Common myeloid progenitor, CD34-positive (primary cell): ENCODE measurements at regions not wholly inside any gene's neighbourhood (a gene's known extent, or its start where the extent isn't known, plus 50 kb on each side); places are given as distances from the start of the nearest gene placed in this dataset.
A peak's percentile ranks its signal among the peaks of the same experiment; 100 is the strongest.

Source experiments
- CTCF ChIA-PET: fragments of 350-600 bp; sonication (Branson Sonifier 250); formaldehyde crosslinking; loops from one replicate; lab custom pipeline; 2021; ENCODE audit warnings: antibody characterized with exemption; lab: Charles Lee
- POLR2A ChIA-PET: fragments of 350-600 bp; sonication (Branson Sonifier 250); formaldehyde crosslinking; loops from one replicate; lab custom pipeline; 2021; ENCODE audit warnings: antibody characterized with exemption; lab: Charles Lee
- DNase-seq, 3 donors: peaks; one replicate each; pipeline versions ENCODE4 v3.0.0 to v3.0.0-alpha.2; 2013
- H3K27ac ChIP-seq, 2 experiments: 1 replicate in 1 of 2; 2 replicates in 1 of 2; pipeline ENCODE4 v1.7.0; 2013; ENCODE audit warnings: inconsistent platforms in 2 of 2, low read length in 2 of 2, mild to moderate bottlenecking in 2 of 2, low read depth in 1 of 2, moderate library complexity in 1 of 2; ENCODE audit not compliant: severe bottlenecking in 2 of 2, insufficient read depth in 1 of 2, poor library complexity in 1 of 2
- H3K27me3 ChIP-seq, 5 experiments: replicated peaks in 2 of 5; 1 replicate in 3 of 5; 2 replicates in 2 of 5; pipeline versions ENCODE4 v1.6.1 to v1.7.0; 2013; ENCODE audit warnings: low read length in 4 of 5, mild to moderate bottlenecking in 2 of 5, moderate library complexity in 2 of 5, inconsistent platforms in 1 of 5; ENCODE audit not compliant: insufficient read depth in 5 of 5, control insufficient read depth in 4 of 5
- H3K36me3 ChIP-seq, 4 experiments: 1 replicate in 2 of 4; 2 replicates in 2 of 4; pipeline versions ENCODE4 v1.6.1 to v1.7.0; 2013; ENCODE audit warnings: low read length in 3 of 4, control low read depth in 1 of 4, mild to moderate bottlenecking in 1 of 4; ENCODE audit not compliant: control insufficient read depth in 4 of 4, insufficient read depth in 4 of 4
- H3K4me1 ChIP-seq, 4 experiments: 1 replicate in 3 of 4; 2 replicates in 1 of 4; pipeline versions ENCODE4 v1.6.1 to v1.7.1; 2013; ENCODE audit warnings: low read length in 3 of 4, mild to moderate bottlenecking in 3 of 4, control low read depth in 1 of 4, inconsistent platforms in 1 of 4, moderate library complexity in 1 of 4; ENCODE audit not compliant: control insufficient read depth in 4 of 4, insufficient read depth in 4 of 4; ENCODE audit errors: control extremely low read depth in 1 of 4
- H3K4me3 ChIP-seq, 7 experiments: 1 replicate in 4 of 7; 2 replicates in 3 of 7; pipeline versions ENCODE4 v1.5.1 to v1.7.0; 2013; ENCODE audit warnings: mild to moderate bottlenecking in 7 of 7, low read length in 6 of 7, moderate library complexity in 6 of 7, inconsistent platforms in 2 of 7, low read depth in 2 of 7, control low read depth in 1 of 7; ENCODE audit not compliant: insufficient read depth in 4 of 7, control insufficient read depth in 1 of 7; ENCODE audit errors: extremely low read depth in 1 of 7
- H3K9me3 ChIP-seq, 5 experiments: 1 replicate in 4 of 5; 2 replicates in 1 of 5; pipeline versions ENCODE4 v1.6.1 to v1.7.1; 2013; ENCODE audit warnings: low read length in 4 of 5, mild to moderate bottlenecking in 2 of 5, inconsistent platforms in 1 of 5, low read depth in 1 of 5, moderate library complexity in 1 of 5; ENCODE audit not compliant: control insufficient read depth in 4 of 5, insufficient read depth in 2 of 5; ENCODE audit errors: control extremely low read depth in 1 of 5
- WGBS: methylation state at CpG from one replicate; pipeline ENCODE4 v1.1.5; 2013; ENCODE audit not compliant: insufficient coverage; 5-methylcytosine and 5-hydroxymethylcytosine counted together

- WGBS = 22% methylated on average over 6 of the region's 6 CpGs
- CTCF ChIA-PET = no interaction called here
- Histone ChIP-seq H3K9me3 (no peaks in the 10 kb centered on the region), H3K4me3 (no peak overlapping the region), H3K27me3 (no peaks in the 10 kb centered on the region), H3K4me1 (peaks cover 8 to 20% (median 11%) of the 10 kb centered on the region in 4 experiments), H3K27ac (no peak overlapping the region), H3K36me3 (peaks cover 0 to 8% (median 0%) of the 10 kb centered on the region in 4 experiments)
- DNase-seq = peak; percentile 17 to 65 (median 56)
- POLR2A ChIA-PET = interaction anchor here (0.7 kb wide), 1 partner anchor 24 kb away, joined by 3 read pairs; no protein-coding TSS in a partner anchor
Observed at GRCh38 chr6:11353921-11354389, 121.5 kb upstream of the NEDD9 start.

GRCh38 chr6:11350294-11350693 lies 117.8 kb upstream of the NEDD9 start:
- Histone ChIP-seq H3K4me3 (no peak overlapping the region), H3K27ac (no peak overlapping the region), H3K27me3 (no peaks in the 10 kb centered on the region), H3K36me3 (peaks cover 0 to 8% (median 0%) of the 10 kb centered on the region in 4 experiments), H3K4me1 (peaks cover 8 to 16% (median 11%) of the 10 kb centered on the region in 4 experiments), H3K9me3 (no peaks in the 10 kb centered on the region)
- ChIA-PET POLR2A (no interaction called here), CTCF (no interaction called here)
- WGBS = 97% methylated on average over 4 of the region's 4 CpGs
- peak; percentile 14 to 62 (median 60) for DNase-seq

GRCh38 chr6:11349880-11350279 lies 117.4 kb upstream of the NEDD9 start:
- peaks cover 8 to 16% (median 11%) of the 10 kb centered on the region in 4 experiments for H3K4me1 ChIP-seq
- H3K36me3 ChIP-seq = peaks cover 0 to 8% (median 0%) of the 10 kb centered on the region in 4 experiments
- ChIA-PET CTCF (no interaction called here), POLR2A (no interaction called here)
- H3K4me3 ChIP-seq = no peak overlapping the region
- no peak overlapping the region for H3K27ac ChIP-seq
- H3K9me3 ChIP-seq = no peaks in the 10 kb centered on the region
- no peak for DNase-seq
- H3K27me3 ChIP-seq = no peaks in the 10 kb centered on the region

- CTCF ChIA-PET = interaction anchor here (1.2 kb wide), 1 partner anchor 149 kb away, joined by 3 read pairs; no protein-coding TSS in a partner anchor
- H3K27ac ChIP-seq = no peak overlapping the region
- no peaks in the 10 kb centered on the region for H3K9me3 ChIP-seq
- H3K36me3 ChIP-seq = peaks cover 0 to 2% (median 0%) of the 10 kb centered on the region in 4 experiments
- POLR2A ChIA-PET = no interaction called here
- H3K27me3 ChIP-seq = no peaks in the 10 kb centered on the region
- no peak for DNase-seq
- WGBS = 100% methylated on average over 1 of the region's 1 CpG
- H3K4me1 ChIP-seq = peaks cover 0 to 2% (median 0%) of the 10 kb centered on the region in 4 experiments
- no peak overlapping the region for H3K4me3 ChIP-seq
Observed at GRCh38 chr6:11346516-11346915, 114.0 kb upstream of the NEDD9 start.

GRCh38 chr6:11345536-11345935 lies 113.1 kb upstream of the NEDD9 start:
- Histone ChIP-seq H3K4me1 (no peaks in the 10 kb centered on the region), H3K36me3 (peaks cover 0 to 4% (median 0%) of the 10 kb centered on the region in 4 experiments), H3K4me3 (no peak overlapping the region), H3K27me3 (no peaks in the 10 kb centered on the region), H3K27ac (no peak overlapping the region), H3K9me3 (peaks cover 0 to 2% (median 0%) of the 10 kb centered on the region in 5 experiments)
- DNase-seq = no peak
- ChIA-PET CTCF (no interaction called here), POLR2A (no interaction called here)
- 100% methylated on average over 2 of the region's 5 CpGs for WGBS

GRCh38 chr6:11343963-11344723 lies 111.7 kb upstream of the NEDD9 start:
- POLR2A ChIA-PET = no interaction called here
- no peak overlapping the region for H3K4me3 ChIP-seq
- DNase-seq = no peak
- H3K27ac ChIP-seq = no peak overlapping the region
- H3K9me3 ChIP-seq = peaks cover 0 to 2% (median 0%) of the 10 kb centered on the region in 5 experiments
- H3K36me3 ChIP-seq = peaks cover 0 to 4% (median 0%) of the 10 kb centered on the region in 4 experiments
- CTCF ChIA-PET = no interaction called here
- WGBS = 88% methylated on average over 2 of the region's 6 CpGs
- no peaks in the 10 kb centered on the region for H3K27me3 ChIP-seq
- H3K4me1 ChIP-seq = no peaks in the 10 kb centered on the region

GRCh38 chr6:11341867-11342266 lies 109.4 kb upstream of the NEDD9 start:
- no peak overlapping the region for H3K27ac ChIP-seq
- no peak for DNase-seq
- H3K4me3 ChIP-seq = no peak overlapping the region
- H3K4me1 ChIP-seq = no peaks in the 10 kb centered on the region
- WGBS = 100% methylated on average over 2 of the region's 2 CpGs
- peaks cover 0 to 4% (median 0%) of the 10 kb centered on the region in 4 experiments for H3K36me3 ChIP-seq
- POLR2A ChIA-PET = no interaction called here
- CTCF ChIA-PET = interaction anchor here (0.6 kb wide), 1 partner anchor 1078 kb away, joined by 3 read pairs; no protein-coding TSS in a partner anchor
- no peaks in the 10 kb centered on the region for H3K27me3 ChIP-seq
- H3K9me3 ChIP-seq = peaks cover 0 to 2% (median 0%) of the 10 kb centered on the region in 5 experiments
